Suprapubic skin (tissue), 4 donors: ENCODE measurements at regions not wholly inside any gene's neighbourhood (a gene's known extent, or its start where the extent isn't known, plus 50 kb on each side); places are given as distances from the start of the nearest gene placed in this dataset.

Experiments used
- CTCF ChIP-seq, 2 donors: fragments of 200-600 bp in 1 of 2; fragments of 450-650 bp in 1 of 2; sonication (generic) in 1 of 2; IDR thresholded peaks; one replicate each; pipeline ENCODE4 v1.5.1; 2016 to 2019; ENCODE audit warnings: antibody characterized with exemption in 2 of 2, mild to moderate bottlenecking in 1 of 2, moderate library complexity in 1 of 2
- EP300 ChIP-seq: sonication (generic); formaldehyde crosslinking; IDR thresholded peaks from one replicate; pipeline ENCODE4 v1.6.1; 2017; ENCODE audit warnings: antibody characterized with exemption
- POLR2A ChIP-seq, 2 donors: fragments of 450-650 bp; IDR thresholded peaks; one replicate each; pipeline ENCODE4 v1.6.1; 2017; ENCODE audit warnings: antibody characterized with exemption in 2 of 2, mild to moderate bottlenecking in 2 of 2, moderate library complexity in 2 of 2
- POLR2AphosphoS5 ChIP-seq, 3 donors: sonication (generic); formaldehyde crosslinking; IDR thresholded peaks; one replicate each; pipeline ENCODE4 v1.6.1; 2017; ENCODE audit warnings: antibody characterized with exemption in 3 of 3

- TF ChIP-seq CTCF (IDR thresholded peaks at IDR 0.05) (no peak), POLR2A (IDR thresholded peaks at IDR 0.05) (no peak), EP300 (no peak), POLR2AphosphoS5 (IDR thresholded peaks at IDR 0.05) (no peak)
These were observed 170.0 kb upstream of the RMST start for GRCh38 chr12:97292588-97292987.
